GM19438 (cell line): ENCODE measurements at regions not wholly inside any gene's neighbourhood (a gene's known extent, or its start where the extent isn't known, plus 50 kb on each side); places are given as distances from the start of the nearest gene placed in this dataset.
"Not testable (repeated sequence)": the region's sequence is repeated elsewhere in the genome, so short reads cannot be mapped to it uniquely, and the experiment has no call there.

Source experiments
- ATAC-seq: cut with Tn5 transposase; IDR thresholded peaks from one replicate; pipeline ENCODE4 v1.9.1; 2021; ENCODE audit warnings: low read depth; ENCODE audit not compliant: unreplicated experiment

DNA sequence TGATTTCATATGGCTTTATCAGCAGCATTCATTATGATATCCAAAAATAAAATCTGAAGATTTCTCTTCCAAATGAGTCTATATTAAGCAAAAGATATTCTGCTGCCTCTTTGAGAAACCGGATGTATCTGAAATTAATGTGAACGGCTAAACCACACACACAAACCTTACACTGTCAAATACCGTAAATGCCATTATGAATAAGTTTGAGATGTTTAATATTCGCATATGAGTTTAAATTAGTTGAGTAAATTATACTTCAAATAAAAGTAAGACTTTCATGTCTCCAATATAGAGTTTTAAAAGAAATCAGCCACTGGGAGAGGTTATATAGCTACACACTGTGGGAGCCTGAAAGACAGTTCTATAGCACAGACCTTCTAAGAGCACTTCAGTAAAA is 566.6 kb upstream of the CHD1 start:
- not testable (repeated sequence) for ATAC-seq

DNA sequence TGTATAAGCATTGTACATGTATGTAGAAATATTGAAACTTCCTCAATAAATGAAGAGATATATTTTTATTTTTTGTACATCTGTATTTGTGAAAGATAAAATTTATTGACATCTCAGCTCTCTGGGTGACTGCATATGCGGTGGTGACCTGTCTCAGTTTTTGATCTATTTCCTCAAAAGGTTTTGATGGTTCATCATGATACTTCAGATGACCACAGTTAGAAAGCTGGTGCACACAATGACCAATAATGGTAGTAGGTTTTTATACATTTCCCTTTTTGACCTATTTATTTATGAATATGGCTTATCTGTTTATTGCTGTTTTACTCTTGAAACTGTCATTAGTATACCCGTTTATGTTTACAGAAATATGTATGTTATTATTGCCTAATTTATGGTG is 549.6 kb upstream of the CHD1 start:
- ATAC-seq, result not testable (repeated sequence)

DNA sequence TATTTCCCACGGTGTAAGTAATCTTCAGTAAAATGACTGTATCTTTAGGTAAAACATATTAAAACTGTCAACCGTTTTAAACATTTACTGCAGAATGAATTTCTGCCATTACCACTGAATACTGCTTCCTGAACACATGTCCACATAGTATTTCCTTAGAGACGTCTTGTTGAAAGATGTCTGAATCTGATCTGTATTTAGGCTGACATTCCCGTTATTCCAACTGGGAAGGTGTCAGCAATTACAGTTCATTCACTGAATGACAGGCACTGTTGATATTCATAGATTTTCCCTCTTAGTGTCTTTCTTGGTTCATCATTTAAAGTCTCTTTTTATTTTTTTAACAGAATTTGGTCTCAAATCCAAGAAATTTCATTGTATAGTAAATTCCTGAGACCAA is 544.5 kb upstream of the CHD1 start:
- not testable (repeated sequence) for ATAC-seq

DNA sequence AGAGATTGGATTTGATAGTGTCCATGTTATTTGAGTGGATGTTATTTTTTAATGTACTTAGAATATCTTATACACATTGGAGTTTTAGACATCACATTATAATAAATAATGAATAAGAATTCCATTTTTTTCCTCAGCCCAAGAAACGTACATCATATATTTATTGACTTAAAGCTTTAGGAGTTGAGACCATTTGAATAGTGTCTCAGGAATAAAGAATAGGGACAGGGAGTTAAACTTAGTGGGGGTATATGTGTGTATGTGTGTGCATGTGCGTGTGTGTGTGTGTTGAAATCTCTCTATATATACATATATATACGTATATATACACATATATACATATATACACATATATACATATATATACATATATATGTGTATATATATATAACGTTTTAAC is 542.9 kb upstream of the CHD1 start:
- not testable (repeated sequence) for ATAC-seq

DNA sequence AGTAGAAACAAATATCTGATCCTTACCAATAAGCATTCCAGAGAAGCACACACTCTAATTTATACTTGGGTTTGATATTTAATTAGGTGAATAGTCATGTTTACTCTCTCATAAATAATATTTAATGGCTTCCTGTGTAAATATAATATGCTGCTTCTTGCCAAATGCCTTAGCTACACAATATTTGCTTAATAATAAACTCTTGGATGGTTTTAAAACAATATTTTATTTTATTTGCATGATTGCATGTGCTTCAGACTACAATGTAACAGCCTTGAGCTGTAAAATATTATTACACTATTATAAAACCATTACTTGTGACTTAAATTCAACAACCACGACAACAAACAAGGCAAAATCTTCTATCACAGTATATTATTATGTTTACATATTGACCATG is 542.4 kb upstream of the CHD1 start:
- not testable (repeated sequence) for ATAC-seq

DNA sequence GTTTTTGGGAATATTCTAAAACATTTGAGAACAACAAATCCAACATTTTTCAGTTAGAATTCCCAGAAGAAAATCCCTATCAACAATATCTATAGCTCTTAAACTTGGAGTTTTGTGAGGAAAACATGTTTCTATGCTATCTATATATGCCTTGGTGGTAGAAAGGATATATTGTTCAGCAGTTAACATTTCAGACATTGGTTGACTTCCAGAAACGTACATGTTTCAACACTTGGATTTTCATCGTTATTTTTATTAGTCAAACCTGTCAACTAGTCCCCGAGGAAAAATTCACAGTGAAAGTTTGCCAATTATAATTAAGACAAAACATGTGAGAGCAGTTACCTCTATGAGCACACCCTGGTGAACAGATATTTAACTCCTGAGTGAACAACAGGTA is 541.8 kb upstream of the CHD1 start:
- not testable (repeated sequence) for ATAC-seq

DNA sequence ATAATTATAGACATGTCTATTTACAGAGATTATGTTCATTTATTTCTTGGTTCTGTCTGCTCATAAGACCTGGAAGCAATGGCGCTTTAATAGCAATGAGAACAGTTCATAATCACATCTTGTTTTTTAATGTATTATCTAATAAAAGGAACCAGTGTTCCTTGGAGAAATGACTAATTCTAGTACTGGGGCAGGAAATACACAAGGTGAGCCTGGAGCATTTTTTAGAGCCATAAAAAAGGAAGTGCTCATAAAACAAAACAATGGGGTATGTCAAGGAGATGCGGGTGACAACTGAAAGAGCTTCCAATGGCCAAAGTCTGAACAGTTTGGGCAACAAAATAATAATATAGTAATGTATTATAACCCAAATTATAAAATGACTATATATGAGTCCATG is 531.9 kb upstream of the CHD1 start:
- ATAC-seq, result no peak

DNA sequence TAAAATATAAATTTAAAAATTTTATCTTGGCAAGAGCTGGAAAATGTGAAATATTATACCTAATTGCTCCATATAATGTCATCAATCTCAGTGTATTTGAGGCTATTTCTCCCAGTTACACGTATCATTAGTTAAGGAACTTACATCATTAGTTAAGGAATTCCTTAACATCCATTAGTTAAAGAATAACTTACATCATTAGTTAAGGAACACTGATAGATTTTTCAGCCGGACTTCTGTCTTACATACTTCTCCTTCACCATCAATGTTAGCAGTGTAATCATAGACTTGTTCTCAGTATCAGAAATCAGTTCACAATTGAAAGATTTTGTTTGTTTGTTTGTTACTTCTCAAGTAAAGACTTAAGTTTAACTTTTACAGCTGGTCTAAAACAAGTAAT is 524.4 kb upstream of the CHD1 start:
- ATAC-seq, result no peak

DNA sequence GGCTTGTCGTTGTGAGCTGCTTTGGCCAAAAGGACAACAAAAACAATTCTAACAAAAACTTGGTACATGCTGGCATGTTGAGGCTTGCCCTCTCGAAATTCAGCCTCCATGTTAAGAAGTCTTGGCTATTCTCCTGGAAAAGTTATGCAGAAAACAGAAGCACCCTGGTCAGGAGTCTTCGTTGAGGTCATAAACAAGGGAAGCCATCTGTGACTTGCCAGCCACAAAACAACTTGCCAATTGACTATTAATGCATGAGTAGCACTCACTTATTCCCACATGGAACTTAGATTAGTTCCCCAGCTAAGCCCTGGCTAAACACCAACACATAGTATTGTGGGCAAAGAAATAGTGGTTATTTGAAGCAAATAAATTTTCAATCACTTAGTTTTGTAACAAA is 521.0 kb upstream of the CHD1 start:
- no peak for ATAC-seq

DNA sequence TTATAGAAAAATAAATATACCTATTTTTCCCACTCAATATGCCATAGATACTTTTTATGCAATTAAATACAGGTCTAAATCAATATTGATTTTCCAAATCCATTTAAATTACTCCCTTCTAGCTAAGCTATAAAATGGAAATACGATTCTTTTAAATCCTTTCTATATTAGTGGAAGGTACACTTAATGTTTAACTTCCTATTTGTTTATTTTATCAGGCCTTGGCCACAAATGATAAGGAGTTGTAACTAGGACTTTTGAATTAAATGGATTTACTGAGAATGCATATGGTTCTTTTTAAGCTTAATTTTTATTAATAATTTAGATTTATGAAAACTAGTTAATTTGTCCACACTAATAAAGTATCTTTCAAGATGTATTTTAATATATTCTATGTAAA is 517.0 kb upstream of the CHD1 start:
- no peak for ATAC-seq

DNA sequence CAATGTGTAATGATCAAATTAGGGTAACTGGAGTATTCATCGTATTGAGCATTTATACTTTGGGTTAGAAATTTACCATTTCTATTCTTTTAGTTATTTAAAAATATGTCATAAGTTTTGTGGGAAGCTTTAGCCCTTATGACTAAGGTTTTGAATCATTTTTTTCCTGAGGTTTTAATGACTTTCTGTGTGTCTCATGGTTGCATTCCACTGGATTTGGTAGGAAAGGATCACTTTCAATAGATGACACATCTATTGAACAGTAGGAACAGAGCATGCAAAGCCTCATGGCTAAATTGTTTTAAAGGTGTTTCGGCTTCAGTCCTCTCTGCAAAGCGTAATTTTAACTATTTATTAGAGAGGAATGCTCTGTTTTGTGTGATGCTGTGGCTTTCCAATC is 512.4 kb upstream of the CHD1 start:
- no peak for ATAC-seq

DNA sequence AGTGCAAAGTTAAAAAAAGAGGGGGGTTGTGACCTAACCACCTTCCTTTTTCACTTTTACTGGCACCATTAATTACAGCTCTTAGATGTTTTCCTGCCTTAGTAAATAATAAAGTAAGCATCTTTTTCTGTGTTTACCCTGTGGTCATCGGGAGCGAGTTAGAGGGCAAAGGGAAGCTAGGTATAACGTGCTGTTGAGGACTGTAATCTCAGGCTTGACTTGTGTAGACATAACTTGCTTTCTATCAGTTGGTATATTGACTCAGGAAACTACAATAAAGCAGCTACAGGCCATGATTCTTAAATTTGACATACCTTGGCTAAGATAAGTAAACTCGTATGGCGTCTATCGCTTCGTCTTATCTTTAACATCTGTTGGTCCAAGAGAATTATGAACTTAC is 509.8 kb upstream of the CHD1 start:
- no peak for ATAC-seq

DNA sequence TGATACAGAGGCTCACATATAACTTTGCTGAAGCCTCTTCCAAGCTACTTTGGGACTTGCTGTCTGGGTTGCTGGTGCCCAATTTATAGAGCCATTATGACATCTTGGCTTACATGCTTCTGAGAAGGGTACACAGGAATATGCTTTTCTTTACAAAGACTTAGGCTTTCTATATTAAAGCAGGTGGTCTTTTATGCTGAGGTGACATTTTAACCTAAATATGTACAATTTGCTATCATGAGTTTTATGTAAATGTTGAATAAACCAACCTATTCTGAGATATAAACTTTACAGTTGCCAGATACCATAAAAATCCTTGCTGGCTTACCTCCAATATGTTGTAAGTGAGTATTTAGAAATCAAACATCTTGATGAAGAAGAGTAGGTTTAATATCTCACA is 509.2 kb upstream of the CHD1 start:
- no peak for ATAC-seq

DNA sequence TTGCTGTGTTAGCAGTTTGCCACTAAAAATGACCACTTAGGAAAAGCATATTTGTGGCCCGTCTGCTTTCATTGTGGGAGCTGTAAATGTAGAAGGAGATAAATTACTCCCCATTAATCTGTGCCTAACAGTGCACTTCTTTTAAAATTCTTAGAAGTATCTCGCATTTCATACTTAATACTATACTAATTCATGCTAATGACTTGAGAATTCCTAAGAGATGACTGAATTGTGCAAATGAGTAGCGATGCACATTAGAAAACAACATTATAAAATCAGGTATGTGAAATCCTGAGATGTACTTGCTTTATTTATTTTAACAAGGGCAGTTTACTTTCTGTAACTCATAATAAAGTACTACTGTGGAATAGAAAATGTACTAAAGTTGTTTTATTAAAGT is 494.6 kb upstream of the CHD1 start:
- ATAC-seq, result not testable (repeated sequence)

DNA sequence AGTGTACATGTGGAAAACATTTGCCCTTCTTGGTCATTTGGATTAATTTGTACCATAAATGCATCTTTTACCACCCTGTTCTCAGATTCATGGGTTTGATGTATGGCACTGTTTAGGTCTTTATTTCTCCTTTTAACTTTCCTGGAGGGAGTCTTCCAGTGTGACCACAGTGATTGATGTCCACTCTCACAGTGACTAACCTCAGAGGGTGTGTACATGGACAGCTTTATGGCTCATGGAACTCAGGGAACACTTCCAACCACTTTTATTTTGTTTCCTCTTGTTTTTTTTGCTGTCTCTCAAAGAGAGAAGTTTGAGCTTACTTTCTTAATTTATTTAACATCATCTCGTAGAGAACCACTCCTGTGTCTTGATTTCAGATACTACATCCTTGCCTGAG is 489.8 kb upstream of the CHD1 start:
- not testable (repeated sequence) for ATAC-seq

DNA sequence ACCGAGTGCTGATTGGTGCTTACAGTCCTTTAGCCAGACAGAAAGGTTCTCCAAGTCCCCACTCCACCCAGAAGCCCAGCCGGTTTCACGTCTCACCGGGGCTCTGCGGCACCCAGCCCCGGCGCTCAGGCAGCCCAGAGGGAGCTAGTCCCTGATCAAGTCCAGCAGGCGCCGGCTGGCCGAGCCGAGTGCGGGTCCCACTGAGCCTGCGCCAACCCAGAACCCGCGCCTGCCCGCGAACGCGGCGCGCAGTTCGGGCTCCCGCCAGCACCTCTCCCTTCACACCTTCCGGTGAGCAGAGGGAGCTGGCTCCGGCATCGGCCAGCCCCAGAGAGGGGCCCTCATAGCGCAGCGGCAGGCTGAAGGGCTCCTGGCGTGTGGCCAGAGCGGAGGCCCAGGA is 481.6 kb upstream of the CHD1 start:
- ATAC-seq, result not testable (repeated sequence)

DNA sequence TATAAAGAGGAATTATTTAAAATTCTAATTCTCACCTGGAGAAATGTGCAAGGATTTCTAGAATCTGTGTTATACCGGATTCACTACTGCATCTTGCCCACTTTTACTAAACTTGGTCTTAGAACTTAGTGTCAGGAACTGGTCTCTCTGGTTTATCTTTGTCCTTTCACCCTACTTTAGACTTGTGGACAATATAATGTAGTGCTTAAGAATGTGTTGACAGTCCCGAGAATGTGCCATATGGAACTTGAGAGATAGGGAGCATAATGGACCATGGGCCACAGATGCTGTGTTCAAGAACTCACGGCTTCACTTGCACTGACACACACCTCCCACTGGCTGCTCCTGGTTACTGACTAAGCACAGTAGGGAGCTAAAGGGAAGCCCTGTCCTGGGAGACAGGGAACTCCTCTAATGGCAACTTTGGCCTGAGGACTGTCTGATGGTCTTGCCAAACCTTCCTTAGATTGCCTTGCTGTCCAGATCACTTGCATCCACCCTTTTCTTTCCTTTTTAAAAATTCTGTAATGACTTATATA is 476.0 kb upstream of the CHD1 start:
- ATAC-seq, result not testable (repeated sequence)

DNA sequence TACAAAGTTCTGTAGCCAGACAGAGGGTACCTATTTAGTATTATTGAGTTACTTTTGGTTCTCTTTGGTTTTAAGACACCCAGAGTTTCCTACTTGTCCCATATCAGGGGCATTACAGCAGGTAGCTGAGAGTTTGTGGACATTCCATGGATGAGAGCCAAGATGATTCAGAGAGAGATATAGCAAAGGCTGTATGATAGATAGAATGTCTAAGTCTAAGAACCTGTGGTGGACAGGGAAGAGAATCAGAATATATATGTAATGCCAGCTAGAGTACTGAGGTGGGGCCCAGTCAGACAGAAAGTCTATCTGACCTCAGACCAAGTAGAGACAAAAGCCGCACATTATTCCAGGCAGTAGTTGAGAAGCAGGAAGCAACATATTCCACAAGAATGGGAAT is 471.8 kb upstream of the CHD1 start:
- not testable (repeated sequence) for ATAC-seq

DNA sequence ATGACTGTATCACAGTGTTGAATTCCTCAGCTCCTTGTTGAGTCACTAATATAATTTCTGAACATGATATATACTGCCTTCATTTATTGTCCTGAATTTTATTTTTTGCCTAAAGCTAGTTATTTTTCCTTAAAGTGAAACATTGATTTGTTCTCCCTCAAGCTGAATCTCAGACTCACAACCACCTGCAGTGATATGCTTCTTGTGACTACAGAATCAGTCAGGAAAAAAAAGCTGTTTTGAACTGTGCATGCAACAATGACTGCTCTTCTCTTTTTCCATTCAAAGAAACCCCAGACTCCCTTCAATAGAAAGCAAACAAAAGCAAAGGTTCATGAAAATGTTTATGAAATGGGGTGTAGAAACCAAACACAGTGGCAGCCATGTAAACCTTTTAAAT is 470.2 kb upstream of the CHD1 start:
- no peak for ATAC-seq

DNA sequence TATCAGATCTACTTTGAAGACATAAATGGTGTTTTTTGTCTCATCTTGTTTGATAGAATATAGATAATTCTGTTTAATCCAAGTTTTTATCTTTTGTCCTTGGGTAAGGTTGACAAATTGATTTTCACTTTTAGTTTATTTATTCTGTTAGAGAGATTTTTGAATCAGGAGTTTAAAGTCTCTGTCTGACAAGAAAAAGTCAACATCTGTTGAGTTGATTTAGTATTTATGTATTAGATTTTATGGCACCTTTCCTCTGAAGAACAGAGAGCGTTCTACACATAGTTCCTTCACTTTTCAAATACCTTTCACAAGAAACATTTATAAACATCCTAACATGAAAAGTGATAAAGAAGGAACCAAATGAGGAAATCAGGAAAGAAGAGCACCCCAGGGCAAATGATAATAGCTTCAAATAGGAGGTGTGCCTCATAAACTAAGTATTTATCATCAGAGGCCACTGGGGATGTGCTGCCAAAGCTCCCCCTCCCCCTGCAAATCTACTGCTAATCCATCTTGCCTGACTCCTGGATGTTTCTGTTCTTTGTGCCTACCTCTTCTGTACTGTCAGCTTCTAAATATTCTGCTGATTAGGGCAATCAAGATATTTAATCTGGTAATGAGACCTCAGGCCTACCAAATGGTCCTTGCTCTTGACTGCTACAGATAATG is 457.7 kb upstream of the CHD1 start:
- ATAC-seq, result no peak

DNA sequence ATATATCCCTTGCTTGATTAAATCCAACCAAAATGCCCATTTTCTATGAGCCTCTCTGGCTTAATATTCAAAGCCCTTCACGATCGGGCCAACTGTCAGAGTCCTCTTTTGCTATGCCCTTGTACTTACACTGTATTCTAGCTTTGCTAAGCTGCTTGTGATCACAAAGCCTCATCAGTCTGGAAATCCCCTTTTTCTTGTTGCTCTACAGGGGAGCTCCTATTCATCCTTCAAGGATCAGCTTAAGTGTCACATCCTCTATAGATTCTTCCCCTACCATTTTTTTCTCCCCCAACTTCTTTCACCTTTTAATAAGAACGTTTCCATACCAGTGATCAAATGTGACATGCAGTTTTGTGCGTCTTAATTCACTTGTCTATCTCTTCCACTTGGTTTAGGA is 450.4 kb upstream of the CHD1 start:
- ATAC-seq, result no peak

DNA sequence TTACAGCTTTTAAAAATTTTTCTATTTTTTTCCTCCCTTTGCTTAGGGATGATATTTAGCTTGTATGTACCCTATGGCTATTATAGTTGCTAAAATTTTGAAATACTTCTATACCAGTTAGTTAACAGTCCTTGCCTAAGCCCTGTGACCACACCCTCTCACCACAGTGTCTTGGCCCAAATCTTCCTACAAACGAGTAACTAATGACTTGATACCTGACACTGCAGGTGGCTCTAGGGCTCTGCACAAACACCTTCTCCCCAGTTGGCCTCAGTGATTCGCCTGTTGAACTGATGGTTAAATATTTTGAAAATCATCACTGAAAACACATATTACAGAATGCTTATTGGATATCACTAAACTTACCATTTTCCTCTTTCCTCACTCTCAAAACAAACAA is 449.6 kb upstream of the CHD1 start:
- ATAC-seq, result no peak
